GM23248 (cell line): ENCODE measurements at regions not wholly inside any gene's neighbourhood (a gene's known extent, or its start where the extent isn't known, plus 50 kb on each side); places are given as distances from the start of the nearest gene placed in this dataset.

Experiments used
- DNase-seq: peaks from one replicate; pipeline ENCODE4 v3.0.0-alpha.2; 2015
- H2AFZ ChIP-seq: fragments of 200-600 bp; sonication (generic); 2 replicates; pipeline ENCODE4 v1.6.1; 2016; ENCODE audit warnings: antibody characterized with exemption
- H3F3A ChIP-seq: fragments of 200-600 bp; sonication (generic); 2 replicates; pipeline ENCODE4 v1.6.1; 2016; ENCODE audit warnings: mild to moderate bottlenecking, antibody characterized with exemption, mixed run types; ENCODE audit not compliant: insufficient read depth
- H3K27ac ChIP-seq: fragments of 200-600 bp; sonication (generic); 2 replicates; pipeline ENCODE4 v1.5.1; 2016; ENCODE audit warnings: mild to moderate bottlenecking
- H3K27me3 ChIP-seq: fragments of 200-600 bp; sonication (generic); replicated peaks from 2 replicates; pipeline ENCODE4 v1.6.1; 2016; ENCODE audit warnings: mild to moderate bottlenecking; ENCODE audit not compliant: insufficient read depth
- H3K36me3 ChIP-seq: fragments of 200-600 bp; sonication (generic); 2 replicates; pipeline ENCODE4 v1.6.1; 2016; ENCODE audit warnings: low read depth, mild to moderate bottlenecking
- H3K4me1 ChIP-seq: fragments of 200-600 bp; sonication (generic); 2 replicates; pipeline ENCODE4 v1.6.1; 2016; ENCODE audit warnings: mild to moderate bottlenecking; ENCODE audit not compliant: insufficient read depth
- H3K4me2 ChIP-seq: fragments of 200-600 bp; sonication (generic); one replicate; pipeline ENCODE4 v1.6.1; 2016; ENCODE audit warnings: mild to moderate bottlenecking; ENCODE audit not compliant: unreplicated experiment
- H3K4me3 ChIP-seq: fragments of 200-600 bp; sonication (generic); 2 replicates; pipeline ENCODE4 v1.5.1; 2016; ENCODE audit warnings: mild to moderate bottlenecking
- H3K79me2 ChIP-seq: fragments of 200-600 bp; sonication (generic); 2 replicates; pipeline ENCODE4 v1.6.1; 2016; ENCODE audit warnings: mild to moderate bottlenecking; ENCODE audit not compliant: insufficient read depth
- H3K9ac ChIP-seq: fragments of 200-600 bp; sonication (generic); 2 replicates; pipeline ENCODE4 v1.6.1; 2016; ENCODE audit warnings: mild to moderate bottlenecking
- H3K9me2 ChIP-seq: fragments of 200-600 bp; sonication (generic); 2 replicates; pipeline ENCODE4 v1.6.1; 2016; ENCODE audit warnings: mixed run types, mild to moderate bottlenecking, moderate library complexity; ENCODE audit not compliant: insufficient read depth
- H3K9me3 ChIP-seq: fragments of 200-600 bp; sonication (generic); one replicate; pipeline ENCODE4 v1.6.1; 2017; ENCODE audit warnings: low read depth
- H4K20me1 ChIP-seq: fragments of 200-600 bp; sonication (generic); 2 replicates; pipeline ENCODE4 v1.6.0; 2016; ENCODE audit not compliant: insufficient read depth
- EZH2 ChIP-seq: fragments of 200-600 bp; sonication (generic); IDR thresholded peaks from 2 replicates; pipeline ENCODE4 v1.6.1; 2018; ENCODE audit warnings: antibody characterized with exemption, mild to moderate bottlenecking; ENCODE audit not compliant: insufficient read depth, poor library complexity, severe bottlenecking
- EZH2phosphoT487 ChIP-seq: fragments of 200-600 bp; sonication (generic); IDR thresholded peaks from 2 replicates; pipeline ENCODE4 v1.6.1; 2018; ENCODE audit warnings: antibody characterized with exemption, moderate library complexity, mild to moderate bottlenecking, low read depth; ENCODE audit not compliant: insufficient read depth
- WGBS, 2 experiments: methylation state at CpG; one replicate each; pipeline ENCODE4 v1.1.6; 2015 to 2017; ENCODE audit warnings: low lambda C conversion rate in 2 of 2, low coverage in 1 of 2; ENCODE audit errors: missing lambda C conversion rate in 2 of 2; 5-methylcytosine and 5-hydroxymethylcytosine counted together
- in situ Hi-C: fragments of 300-500 bp; cut with MboI; formaldehyde crosslinking; loops from 2 replicates; pipeline ENCODE4 v1.15.0; 2020

DNA sequence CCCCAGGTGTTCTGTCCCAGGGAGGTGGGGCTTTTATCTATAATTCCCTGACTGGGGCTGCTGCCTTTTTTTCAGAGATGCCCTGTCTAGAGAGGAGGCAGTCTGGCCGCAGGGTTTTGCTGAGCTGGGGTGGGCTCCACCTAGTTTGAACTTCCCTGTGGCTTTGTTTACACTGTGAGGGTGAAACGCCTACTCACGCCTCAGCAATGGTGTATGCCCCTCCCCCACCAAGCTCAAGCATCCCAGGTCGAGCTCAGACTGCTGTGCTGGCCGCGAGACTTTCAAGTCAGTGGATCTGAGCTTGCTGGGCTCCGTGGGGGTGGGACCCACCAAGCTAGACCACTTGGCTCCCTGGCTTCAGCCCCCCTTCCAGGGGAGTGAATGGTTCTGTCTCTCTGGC is 124.3 kb downstream of the CENPF start:
- Histone ChIP-seq H3K4me3 (no peak overlapping the region), H3K36me3 (no peaks in the 10 kb centered on the region), H4K20me1 (no peaks in the 10 kb centered on the region), H3K27me3 (no peaks in the 10 kb centered on the region), H3K9me2 (0 out of 2 replicates have a peak, but pooled peaks cover 3% of the 10 kb centered on the region), H3K9me3 (no peaks in the 10 kb centered on the region), H3F3A (no peaks in the 10 kb centered on the region), H3K4me2 (no peak overlapping the region), H3K9ac (no peak overlapping the region), H3K79me2 (no peaks in the 10 kb centered on the region), H3K27ac (no peak overlapping the region), H3K4me1 (no peaks in the 10 kb centered on the region), H2AFZ (no peak overlapping the region)
- TF ChIP-seq EZH2phosphoT487 (no peak), EZH2 (no peak)
- 59 to 62% methylated on average over 7 of the region's 7 CpGs for WGBS, 2 experiments
- DNase-seq: no peak
- in situ Hi-C loops: no loop called here

DNA sequence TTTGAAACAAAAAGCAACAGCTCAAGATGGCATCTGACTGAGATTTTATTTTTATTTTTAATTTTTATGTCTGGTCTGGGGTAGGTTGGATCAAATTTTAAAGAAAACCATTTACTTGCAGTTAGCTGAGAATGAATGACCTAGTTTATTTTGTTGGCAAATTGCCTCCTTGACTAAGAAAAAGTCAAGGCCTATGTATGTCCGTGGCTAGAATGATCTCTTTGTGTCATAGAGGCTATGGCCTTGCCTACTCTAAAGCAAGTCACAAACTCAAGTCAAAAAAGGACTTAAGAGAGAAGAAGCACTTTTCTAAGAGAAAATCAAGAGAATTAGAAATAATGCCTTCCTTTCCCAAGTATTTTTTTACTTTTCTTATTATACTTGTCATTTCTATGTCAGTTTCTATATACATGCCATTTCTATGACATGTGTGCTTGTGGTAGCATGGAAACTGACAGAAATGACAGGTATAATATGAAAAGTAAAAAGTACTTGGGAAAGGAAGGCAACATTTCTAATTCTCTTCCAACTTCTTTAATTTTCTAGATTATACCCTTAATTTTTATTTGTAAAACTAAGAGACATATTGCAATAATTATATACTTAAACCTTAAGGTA is 136.7 kb downstream of the CENPF start:
- Histone ChIP-seq H3K79me2 (no peaks in the 10 kb centered on the region), H3K9ac (no peak overlapping the region), H3K4me2 (no peak overlapping the region), H3K36me3 (no peaks in the 10 kb centered on the region), H3K27me3 (no peaks in the 10 kb centered on the region), H3K9me2 (no peaks in the 10 kb centered on the region), H3K9me3 (no peaks in the 10 kb centered on the region), H2AFZ (no peak overlapping the region), H3K4me3 (no peak overlapping the region), H4K20me1 (no peaks in the 10 kb centered on the region), H3F3A (no peaks in the 10 kb centered on the region), H3K27ac (no peak overlapping the region), H3K4me1 (no peaks in the 10 kb centered on the region)
- 80 to 86% methylated on average over 1 of the region's 1 CpG for WGBS, 2 experiments
- in situ Hi-C loops: no loop called here
- TF ChIP-seq EZH2phosphoT487: no peak
- no peak for TF ChIP-seq EZH2
- peak; percentile 5 for DNase-seq

DNA sequence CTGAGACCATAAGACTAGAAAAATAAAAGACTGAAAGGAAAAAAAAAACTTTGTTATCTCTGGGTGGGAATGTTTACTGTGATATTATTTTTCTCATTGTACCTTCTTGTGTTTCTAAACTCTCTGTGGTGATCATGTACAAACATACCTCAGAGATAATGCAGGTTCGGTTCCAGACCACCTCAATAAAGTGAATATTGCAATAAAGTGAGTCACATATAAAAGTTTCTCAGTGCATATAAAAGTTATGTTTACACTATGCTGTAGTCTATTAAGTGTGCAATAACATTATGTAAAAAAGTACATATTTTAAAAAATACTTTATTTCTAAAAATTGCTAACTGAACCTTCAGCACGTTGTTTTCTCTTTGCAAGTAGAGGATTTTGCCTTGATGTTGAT is 137.5 kb downstream of the CENPF start:
- H4K20me1 ChIP-seq: no peaks in the 10 kb centered on the region
- in situ Hi-C loops: no loop called here
- DNase-seq: no peak
- H3K9ac ChIP-seq: no peak overlapping the region
- no peak overlapping the region for H3K4me3 ChIP-seq
- no peaks in the 10 kb centered on the region for H3K9me3 ChIP-seq
- H2AFZ ChIP-seq: no peak overlapping the region
- H3K27ac ChIP-seq: no peak overlapping the region
- H3K27me3 ChIP-seq: no peaks in the 10 kb centered on the region
- no peak for TF ChIP-seq EZH2phosphoT487
- no peak for TF ChIP-seq EZH2
- no peaks in the 10 kb centered on the region for H3K79me2 ChIP-seq
- no peaks in the 10 kb centered on the region for H3F3A ChIP-seq
- H3K36me3 ChIP-seq: no peaks in the 10 kb centered on the region
- 81 to 83% methylated on average over 2 of the region's 2 CpGs for WGBS, 2 experiments
- no peak overlapping the region for H3K4me2 ChIP-seq
- H3K4me1 ChIP-seq: no peaks in the 10 kb centered on the region
- no peaks in the 10 kb centered on the region for H3K9me2 ChIP-seq

DNA sequence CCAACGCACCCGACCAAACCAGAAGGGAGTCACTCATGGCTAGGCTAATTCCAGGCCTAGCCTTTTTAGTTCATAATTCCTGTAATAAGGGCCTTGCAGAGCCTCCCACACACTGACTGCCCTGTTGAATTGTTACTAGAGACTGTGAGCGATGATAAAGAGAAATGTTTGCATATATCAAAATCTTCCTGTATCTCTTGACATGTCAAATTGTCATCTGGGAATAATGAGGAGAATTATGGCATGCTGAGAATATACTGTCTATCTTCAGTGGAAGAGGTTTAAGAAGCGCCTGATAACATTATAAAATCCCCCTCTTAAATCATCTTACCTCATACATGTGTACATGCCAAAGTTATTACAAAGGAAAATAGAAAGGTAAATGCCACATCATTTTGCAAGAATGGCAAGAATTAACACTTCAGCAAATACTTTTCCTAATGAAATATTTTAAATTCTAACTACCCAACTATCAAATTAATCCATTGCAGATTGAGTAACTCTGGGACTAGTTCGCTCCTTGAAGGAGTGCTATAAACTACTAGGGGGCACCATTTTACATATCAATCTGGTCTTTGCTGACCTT is 144.1 kb downstream of the CENPF start:
- Histone ChIP-seq H3K27me3 (no peaks in the 10 kb centered on the region), H3K27ac (no peak overlapping the region), H3K4me3 (no peak overlapping the region), H3K9ac (no peak overlapping the region), H3K79me2 (no peaks in the 10 kb centered on the region), H3K9me2 (no peaks in the 10 kb centered on the region), H4K20me1 (no peaks in the 10 kb centered on the region), H3K4me1 (no peaks in the 10 kb centered on the region), H3K9me3 (no peaks in the 10 kb centered on the region), H2AFZ (peak overlapping the region; percentile 47), H3K36me3 (no peaks in the 10 kb centered on the region), H3K4me2 (no peak overlapping the region), H3F3A (no peaks in the 10 kb centered on the region)
- DNase-seq: no peak
- TF ChIP-seq EZH2 (no peak), EZH2phosphoT487 (no peak)
- in situ Hi-C loops: no loop called here
- WGBS, 2 experiments: 92 to 98% methylated on average over 5 of the region's 5 CpGs
